ENCODE measurements at regions not wholly inside any gene's neighbourhood (a gene's known extent, or its start where the extent isn't known, plus 50 kb on each side); places are given as distances from the start of the nearest gene placed in this dataset.
"Not testable (repeated sequence)": the region's sequence is repeated elsewhere in the genome, so short reads cannot be mapped to it uniquely, and the experiment has no call there.

- DNase-seq (ENCODE audit: low read depth in 2 of 2): no peak
Measured at GRCh38 chr2:188787658-188788240, 186.4 kb upstream of the COL3A1 start.

GRCh38 chr2:188788621-188789020 is 185.6 kb upstream of the COL3A1 start:
- peak in 1 of 2 experiments; percentile 71 for DNase-seq (ENCODE audit: low read depth in 2 of 2)

- DNase-seq (ENCODE audit: low read depth in 2 of 2): no peak
Measured at GRCh38 chr2:188789951-188790350, 184.2 kb upstream of the COL3A1 start.

- not testable (repeated sequence) for DNase-seq (ENCODE audit: low read depth in 2 of 2)
Measured at GRCh38 chr2:188794453-188794852, 179.7 kb upstream of the COL3A1 start.

GRCh38 chr2:188795762-188796161 is 178.4 kb upstream of the COL3A1 start:
- no peak for DNase-seq (ENCODE audit: low read depth in 2 of 2)

GRCh38 chr2:188797371-188797770 is 176.8 kb upstream of the COL3A1 start:
- DNase-seq (ENCODE audit: low read depth in 2 of 2): no peak

GRCh38 chr2:188798159-188798558 is 176.0 kb upstream of the COL3A1 start:
- DNase-seq (ENCODE audit: low read depth in 2 of 2): peak; percentile 88 to 89

GRCh38 chr2:188805219-188805618 is 169.0 kb upstream of the COL3A1 start:
- DNase-seq (ENCODE audit: low read depth in 2 of 2): no peak

GRCh38 chr2:188808947-188809355 is 165.2 kb upstream of the COL3A1 start:
- DNase-seq (ENCODE audit: low read depth in 2 of 2): peak; percentile 94 to 96

- no peak for DNase-seq (ENCODE audit: low read depth in 2 of 2)
Measured at GRCh38 chr2:188810586-188810985, 163.6 kb upstream of the COL3A1 start.

- no peak for DNase-seq (ENCODE audit: low read depth in 2 of 2)
Measured at GRCh38 chr2:188811522-188811921, 162.7 kb upstream of the COL3A1 start.

- peak; percentile 73 to 83 for DNase-seq (ENCODE audit: low read depth in 2 of 2)
Measured at GRCh38 chr2:188813315-188813714, 160.9 kb upstream of the COL3A1 start.

GRCh38 chr2:188813857-188814256 is 160.3 kb upstream of the COL3A1 start:
- no peak for DNase-seq (ENCODE audit: low read depth in 2 of 2)

GRCh38 chr2:188819011-188819410 is 155.2 kb upstream of the COL3A1 start:
- DNase-seq (ENCODE audit: low read depth in 2 of 2): no peak

- DNase-seq (ENCODE audit: low read depth in 2 of 2): no peak
Measured at GRCh38 chr2:188819792-188820191, 154.4 kb upstream of the COL3A1 start.

GRCh38 chr2:188820576-188820975 is 153.6 kb upstream of the COL3A1 start:
- DNase-seq (ENCODE audit: low read depth in 2 of 2): no peak

- no peak for DNase-seq (ENCODE audit: low read depth in 2 of 2)
Measured at GRCh38 chr2:188824125-188824524, 150.0 kb upstream of the COL3A1 start.

- no peak for DNase-seq (ENCODE audit: low read depth in 2 of 2)
Measured at GRCh38 chr2:188833331-188833730, 140.8 kb upstream of the COL3A1 start.

- DNase-seq (ENCODE audit: low read depth in 2 of 2): no peak
Measured at GRCh38 chr2:188833799-188834198, 140.4 kb upstream of the COL3A1 start.

GRCh38 chr2:188835006-188835405 is 139.2 kb upstream of the COL3A1 start:
- no peak for DNase-seq (ENCODE audit: low read depth in 2 of 2)

GRCh38 chr2:188835821-188836220 is 138.4 kb upstream of the COL3A1 start:
- DNase-seq (ENCODE audit: low read depth in 2 of 2): no peak

- DNase-seq (ENCODE audit: low read depth in 2 of 2): no peak
Measured at GRCh38 chr2:188845692-188846091, 128.5 kb upstream of the COL3A1 start.

GRCh38 chr2:188848887-188849435 is 125.2 kb upstream of the COL3A1 start:
- no peak for DNase-seq (ENCODE audit: low read depth in 2 of 2)

- no peak for DNase-seq (ENCODE audit: low read depth in 2 of 2)
Measured at GRCh38 chr2:188850786-188851185, 123.4 kb upstream of the COL3A1 start.

All from fibroblast of skin of left biceps (primary cell).